ENCODE measurements at regions not wholly inside any gene's neighbourhood (a gene's known extent, or its start where the extent isn't known, plus 50 kb on each side); places are given as distances from the start of the nearest gene placed in this dataset.

- TF ChIP-seq TEAD4 (IDR thresholded peaks at IDR 0.05): no peak
- no peak for TF ChIP-seq REST (IDR thresholded peaks at IDR 0.05; ENCODE audit: low read depth)
- TF ChIP-seq RAD21 (IDR thresholded peaks at IDR 0.05; ENCODE audit: low read depth): no peak
- TF ChIP-seq CEBPB (IDR thresholded peaks at IDR 0.05): no peak
- no peak for TF ChIP-seq EP300 (IDR thresholded peaks at IDR 0.05; ENCODE audit: borderline replicate concordance)
- no peak for TF ChIP-seq CREB1 (IDR thresholded peaks at IDR 0.05; ENCODE audit: low read depth)
- no peak for TF ChIP-seq ZBTB7A (IDR thresholded peaks at IDR 0.05; ENCODE audit: low read depth)
- TF ChIP-seq, protein P1, sequence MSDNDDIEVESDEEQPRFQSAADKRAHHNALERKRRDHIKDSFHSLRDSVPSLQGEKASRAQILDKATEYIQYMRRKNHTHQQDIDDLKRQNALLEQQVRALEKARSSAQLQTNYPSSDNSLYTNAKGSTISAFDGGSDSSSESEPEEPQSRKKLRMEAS (IDR thresholded peaks at IDR 0.05): no peak
- TF ChIP-seq TAF1 (IDR thresholded peaks at IDR 0.05; ENCODE audit: low read depth): no peak
Observed at GRCh38 chr2:88258208-88258607, 88.1 kb downstream of the THNSL2 start.
